COLO668 (cell line): ENCODE measurements at regions not wholly inside any gene's neighbourhood (a gene's known extent, or its start where the extent isn't known, plus 50 kb on each side); places are given as distances from the start of the nearest gene placed in this dataset.

Experiments used
- DNase-seq: peaks from one replicate; lab custom pipeline; 2025; ENCODE audit not compliant: unreplicated experiment; lab: John Stamatoyannopoulos, UW

- no peak for DNase-seq
Measured at GRCh38 chr6:66402873-66403272, 695.8 kb upstream of the EYS start.

GRCh38 chr6:66396549-66396948 is 689.5 kb upstream of the EYS start:
- DNase-seq, result no peak

GRCh38 chr6:66396145-66396544 is 689.1 kb upstream of the EYS start:
- no peak for DNase-seq

DNA sequence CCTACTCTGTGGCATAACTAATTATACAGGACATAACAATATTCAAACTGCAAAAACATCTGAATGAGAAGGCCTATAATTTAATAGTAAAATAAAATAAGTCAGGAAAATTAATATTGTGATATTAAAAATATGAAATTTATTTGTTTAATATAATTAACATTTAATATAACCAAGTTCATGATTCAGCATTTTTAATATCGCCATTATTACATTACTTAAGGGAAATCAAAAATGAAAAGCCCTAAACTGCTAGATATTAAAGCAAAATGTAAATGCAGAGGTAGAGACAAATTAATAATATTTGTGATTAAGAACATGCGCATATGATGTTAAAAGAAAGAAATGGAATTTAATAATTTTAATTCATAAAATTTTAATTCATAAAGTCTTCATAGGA is 683.4 kb upstream of the EYS start:
- DNase-seq, result no peak

- DNase-seq, result no peak
Measured at GRCh38 chr6:66376001-66376400, 669.0 kb upstream of the EYS start.

- no peak for DNase-seq
Measured at GRCh38 chr6:66369407-66369806, 662.4 kb upstream of the EYS start.

DNA sequence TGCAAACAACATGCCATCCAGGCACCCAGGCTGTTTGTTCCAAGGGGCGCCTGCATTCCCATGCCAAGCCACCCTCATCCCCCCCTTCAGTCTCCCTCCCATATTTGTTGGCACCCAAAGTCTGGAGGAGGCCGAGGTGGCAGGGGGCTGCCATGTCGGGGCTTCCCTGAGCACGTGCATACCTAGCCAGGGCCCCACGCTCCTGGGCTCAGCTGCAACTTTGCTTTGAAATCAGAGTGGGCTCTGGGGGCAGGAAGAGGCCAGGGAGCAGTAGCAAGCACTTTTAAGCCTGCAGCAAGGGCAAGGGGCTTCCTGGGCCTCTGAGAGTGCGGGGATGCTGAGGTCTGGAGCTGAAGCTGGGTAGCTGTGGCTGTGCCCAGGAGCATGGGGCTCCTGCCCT is 655.9 kb upstream of the EYS start:
- no peak for DNase-seq

DNA sequence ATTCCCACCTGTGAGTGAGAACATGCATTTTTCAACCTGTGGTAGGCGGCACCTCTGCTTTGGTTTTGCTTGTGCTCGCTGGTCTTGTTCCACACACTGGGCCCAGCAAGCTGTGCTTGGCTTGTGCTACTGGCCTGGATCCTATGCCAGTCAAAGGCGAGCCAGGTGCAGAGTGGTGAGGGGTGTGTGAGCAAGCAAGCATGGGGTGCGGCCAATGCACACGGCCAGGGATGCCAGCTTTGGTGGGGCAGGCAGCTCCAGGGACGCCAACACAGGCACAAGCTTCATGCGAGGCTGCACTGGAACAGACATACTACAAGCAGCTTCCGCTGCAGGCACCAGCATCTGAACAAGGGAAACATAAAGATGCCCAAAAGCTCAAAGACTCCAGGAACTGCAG is 654.9 kb upstream of the EYS start:
- no peak for DNase-seq

DNA sequence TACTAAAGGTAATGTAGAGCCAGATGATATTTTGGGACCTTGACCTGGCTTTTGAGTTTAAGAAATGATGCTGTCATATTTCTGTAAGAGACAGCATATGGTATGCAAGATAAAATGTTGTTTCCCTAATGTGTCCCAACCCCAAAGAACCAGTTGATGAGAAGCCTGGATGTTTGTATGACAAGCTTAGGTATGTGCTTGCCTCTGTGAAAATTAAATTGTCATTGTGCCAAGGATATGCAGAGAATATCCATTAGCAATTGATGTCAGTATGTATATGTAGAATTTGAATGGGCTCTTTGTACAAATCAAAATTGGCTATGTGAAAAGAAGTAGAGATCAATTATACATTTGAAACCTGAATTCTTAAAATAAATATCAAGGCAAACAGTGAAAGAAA is 650.8 kb upstream of the EYS start:
- DNase-seq, result no peak

DNA sequence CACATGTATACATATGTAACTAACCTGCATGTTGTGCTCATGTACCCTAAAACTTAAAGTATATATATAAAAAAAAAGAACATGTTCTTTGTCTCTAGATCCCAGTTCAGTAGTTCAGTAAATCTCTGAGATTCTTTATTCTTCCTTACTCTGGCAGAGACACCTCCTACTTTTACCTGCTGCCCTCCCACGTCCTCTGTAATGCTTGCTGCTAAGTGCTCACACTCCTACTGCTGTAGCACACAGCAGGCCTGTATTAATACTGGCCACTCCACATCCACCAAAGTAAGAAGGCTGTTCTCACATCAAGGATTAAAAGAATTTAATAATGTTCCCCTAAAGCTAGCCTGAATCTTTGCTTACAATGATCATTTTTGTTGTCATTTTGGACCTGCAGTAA is 648.4 kb upstream of the EYS start:
- no peak for DNase-seq

DNA sequence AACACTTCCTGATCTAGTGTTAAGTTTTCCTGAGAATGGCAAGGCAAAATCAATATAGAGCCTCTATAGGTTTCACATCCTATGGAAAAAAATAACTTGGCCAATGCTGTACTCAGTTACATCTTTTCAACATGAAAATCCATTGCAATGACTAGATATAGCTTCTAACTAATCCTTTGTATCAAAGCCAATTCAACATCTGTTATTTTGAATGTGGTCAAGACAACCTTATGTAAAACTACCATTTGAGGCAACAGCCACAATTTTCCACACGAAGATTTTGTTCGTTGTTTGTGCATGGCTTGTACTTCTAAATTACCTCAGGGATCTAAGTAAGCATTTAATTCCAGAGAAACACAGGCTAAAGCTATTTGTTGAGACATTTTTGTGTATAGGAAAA is 637.8 kb upstream of the EYS start:
- DNase-seq, result no peak

DNA sequence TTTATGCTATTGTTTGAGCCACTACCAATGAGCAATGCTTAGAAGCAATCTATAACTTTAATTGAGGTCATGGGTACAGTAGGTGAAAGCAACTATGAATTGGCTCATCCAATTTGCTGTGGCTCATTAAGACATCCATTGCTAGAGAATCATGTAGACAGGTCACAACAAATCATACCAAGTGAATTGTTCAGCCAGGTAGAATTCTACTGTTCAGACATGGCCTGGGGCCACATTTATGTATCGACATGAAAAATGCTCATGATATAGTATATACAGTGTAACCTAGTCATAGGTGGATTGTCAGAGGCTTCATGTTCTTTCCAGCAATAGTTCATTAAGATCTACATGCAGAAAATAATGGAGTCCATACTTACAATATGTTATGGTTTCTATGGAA is 633.7 kb upstream of the EYS start:
- DNase-seq, result no peak

GRCh38 chr6:66336176-66336575 is 629.1 kb upstream of the EYS start:
- no peak for DNase-seq

DNA sequence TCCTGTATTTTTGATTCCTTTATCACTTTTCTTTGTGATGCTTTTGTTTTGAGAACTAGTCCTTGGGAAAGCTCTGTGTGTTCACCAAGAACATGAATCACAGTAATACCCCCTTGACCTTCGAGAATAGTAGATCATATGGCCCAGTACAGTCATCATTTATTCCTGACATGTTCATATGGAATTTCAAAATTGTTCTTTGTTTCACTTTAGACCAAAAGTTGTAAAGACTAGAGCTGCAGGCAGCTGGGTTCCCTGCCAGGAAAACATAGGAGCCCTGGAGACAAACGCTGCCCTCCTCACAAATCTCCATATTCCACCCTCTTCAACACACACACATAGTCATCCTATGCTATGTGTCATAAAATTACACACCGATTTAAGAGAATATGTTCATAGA is 621.2 kb upstream of the EYS start:
- DNase-seq, result no peak

GRCh38 chr6:66326228-66326627 is 619.2 kb upstream of the EYS start:
- no peak for DNase-seq

DNA sequence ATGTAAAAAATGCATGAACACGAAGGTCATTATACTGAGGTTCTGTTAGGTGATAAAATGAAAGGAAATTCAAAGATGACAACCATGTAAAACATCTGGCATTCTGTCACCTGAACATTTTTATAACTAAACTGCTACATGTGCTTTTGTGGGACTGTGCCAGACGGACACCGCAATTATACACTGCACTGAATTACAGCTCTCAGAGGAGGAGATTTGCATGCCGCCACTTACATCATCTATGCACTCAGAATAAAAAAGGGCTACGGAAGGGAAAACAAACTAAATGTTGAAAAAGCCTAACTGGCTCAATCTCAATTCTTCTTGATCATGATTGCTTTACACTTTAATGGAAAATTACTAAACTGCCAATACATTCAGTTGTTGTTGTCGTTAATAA is 614.0 kb upstream of the EYS start:
- no peak for DNase-seq

- no peak for DNase-seq
Measured at GRCh38 chr6:66307490-66307889, 600.5 kb upstream of the EYS start.

GRCh38 chr6:66291905-66292304 is 584.9 kb upstream of the EYS start:
- DNase-seq, result no peak

- no peak for DNase-seq
Measured at GRCh38 chr6:66289889-66290288, 582.9 kb upstream of the EYS start.

DNA sequence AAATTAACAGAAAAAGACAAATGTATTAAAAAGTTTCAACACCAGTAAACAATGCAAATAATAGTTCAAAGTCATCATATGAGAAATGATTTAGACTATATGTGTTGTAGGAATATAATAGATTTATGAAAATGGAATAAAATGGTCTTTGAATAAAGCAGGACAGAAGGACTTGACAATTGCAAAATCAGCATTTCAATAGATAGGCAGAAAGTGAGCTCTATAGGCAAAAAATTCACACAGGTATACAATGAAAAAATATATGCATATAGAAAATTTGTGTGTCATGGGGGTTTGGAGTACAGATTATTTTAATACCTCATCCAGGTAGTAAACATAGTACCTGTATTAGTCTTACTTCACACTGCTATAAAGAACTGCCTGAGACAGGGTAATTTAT is 571.1 kb upstream of the EYS start:
- no peak for DNase-seq

DNA sequence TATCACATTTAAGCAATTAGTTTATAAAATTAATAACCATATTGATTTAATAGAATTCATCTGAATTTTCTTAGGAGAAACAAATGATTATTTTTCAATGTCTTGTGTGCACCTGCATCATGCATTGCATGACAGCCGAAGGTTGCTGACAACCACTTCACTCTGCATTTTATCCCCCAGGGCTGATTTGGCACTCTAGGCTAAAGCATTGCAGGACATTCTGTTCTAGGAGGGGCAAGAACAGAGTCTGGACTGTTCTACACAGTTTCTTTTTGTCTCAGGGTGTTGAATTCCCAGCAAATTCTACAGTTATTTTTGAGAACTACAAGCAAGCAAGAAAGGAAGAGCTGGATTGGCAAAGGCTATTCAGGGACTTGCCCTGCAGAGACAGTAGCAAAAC is 570.4 kb upstream of the EYS start:
- no peak for DNase-seq

DNA sequence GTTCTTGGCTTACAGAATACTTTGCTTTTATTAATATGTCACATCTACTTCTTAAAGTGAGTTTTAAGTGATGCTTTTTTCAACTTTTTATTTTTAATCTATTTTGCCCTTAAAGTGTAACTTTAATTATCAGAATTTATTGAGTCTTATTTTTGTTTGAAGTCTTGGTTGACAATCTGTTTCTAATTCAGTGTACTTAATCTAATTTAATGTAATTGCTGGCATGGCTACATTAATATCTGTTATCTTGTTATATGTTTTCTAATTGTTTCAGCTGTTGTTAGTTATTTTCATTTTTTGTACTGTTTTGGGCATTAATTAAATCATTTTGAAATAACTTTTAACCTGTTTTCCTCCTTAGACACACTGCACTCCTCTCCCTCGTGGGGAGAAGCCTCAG is 558.7 kb upstream of the EYS start:
- DNase-seq, result no peak

- no peak for DNase-seq
Measured at GRCh38 chr6:66264376-66264775, 557.4 kb upstream of the EYS start.
